Activated CD4-positive, alpha-beta T cell treated with anti-CD3 and anti-CD28 coated beads, Interleukin-2, amount 50 U/mL, for 1 hour (primary cell): ENCODE measurements at regions not wholly inside any gene's neighbourhood (a gene's known extent, or its start where the extent isn't known, plus 50 kb on each side); places are given as distances from the start of the nearest gene placed in this dataset.

ENCODE experiments used
- DNase-seq: peaks from one replicate; pipeline ENCODE4 v3.0.0-alpha.2; 2020

DNA sequence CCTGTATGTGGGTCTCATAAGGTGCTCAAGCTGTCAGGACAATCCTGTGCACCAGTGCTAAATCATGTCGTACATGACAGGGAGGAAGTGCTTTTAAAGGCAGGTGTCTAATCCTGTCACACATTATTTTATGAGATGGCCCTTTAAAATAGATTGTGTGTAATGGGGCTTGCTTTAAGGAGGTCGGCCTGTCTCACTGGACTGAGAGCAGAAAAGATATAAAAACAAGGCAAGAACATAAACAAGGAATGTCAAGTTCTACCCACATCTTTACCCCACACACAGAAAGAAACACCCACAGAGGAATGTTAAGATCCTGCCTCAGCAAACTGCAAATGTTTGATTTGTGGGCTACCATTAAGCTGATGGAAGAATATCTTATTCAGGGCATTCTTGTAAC, 279.0 kb downstream of the FOXA2 start:
- no peak for DNase-seq

DNA sequence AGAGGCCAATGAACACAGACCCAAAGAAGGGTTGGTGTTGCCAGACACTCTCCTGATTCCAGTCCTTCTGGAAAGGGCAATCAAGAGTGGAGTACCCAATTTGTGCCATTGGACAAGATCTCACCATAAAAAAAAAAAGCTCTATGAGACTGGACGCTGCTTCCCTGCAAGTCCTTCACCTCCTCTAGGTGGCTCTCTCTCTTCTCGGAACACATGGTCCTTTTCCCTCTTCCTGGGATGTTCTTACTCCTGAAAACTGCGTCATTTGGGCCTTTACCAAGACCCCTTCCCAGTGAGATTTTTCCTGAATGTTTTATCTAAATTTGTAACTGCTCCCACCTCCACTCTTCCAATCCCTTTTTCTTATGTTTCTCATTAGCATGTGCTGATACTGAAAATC, 280.8 kb downstream of the FOXA2 start:
- no peak for DNase-seq

DNA sequence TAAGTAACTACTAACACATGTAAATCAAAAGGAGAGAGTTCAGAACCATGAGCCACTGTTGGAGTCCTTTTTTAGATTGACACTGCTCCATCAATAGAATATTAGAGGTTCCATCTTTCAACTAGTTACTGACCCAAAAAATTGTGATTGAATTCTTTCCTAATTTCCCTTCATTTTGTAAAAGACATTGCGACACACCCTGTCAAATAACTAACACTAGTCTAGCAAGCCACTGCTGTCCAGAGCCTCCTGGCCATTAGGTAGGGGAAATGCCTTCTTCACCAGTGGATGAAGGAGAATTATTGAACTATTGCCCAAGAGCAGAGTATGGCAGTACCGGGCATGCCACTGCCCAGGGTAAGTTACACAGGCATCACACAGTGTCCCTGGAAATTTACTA, 282.3 kb downstream of the FOXA2 start:
- DNase-seq: no peak

DNA sequence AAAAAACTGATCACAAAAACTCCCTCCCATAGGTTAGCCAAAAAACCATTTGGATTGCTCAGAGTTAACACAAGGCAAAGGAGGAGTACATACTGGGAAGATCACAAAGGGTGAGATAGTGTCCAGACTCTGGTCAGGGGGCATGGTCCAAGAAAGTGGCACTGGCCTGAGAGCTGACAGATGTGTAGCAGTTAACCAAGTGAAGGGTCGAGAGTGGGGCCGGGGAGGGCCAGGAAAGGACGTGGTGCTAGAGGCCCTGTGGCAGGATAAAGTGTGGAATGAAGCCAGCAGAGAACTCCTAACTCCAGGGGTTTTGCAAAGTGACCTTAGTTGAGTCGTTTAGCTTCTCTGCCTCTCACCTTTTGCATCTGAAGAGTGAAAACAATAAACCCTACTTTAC, 290.5 kb downstream of the FOXA2 start:
- DNase-seq: no peak

DNA sequence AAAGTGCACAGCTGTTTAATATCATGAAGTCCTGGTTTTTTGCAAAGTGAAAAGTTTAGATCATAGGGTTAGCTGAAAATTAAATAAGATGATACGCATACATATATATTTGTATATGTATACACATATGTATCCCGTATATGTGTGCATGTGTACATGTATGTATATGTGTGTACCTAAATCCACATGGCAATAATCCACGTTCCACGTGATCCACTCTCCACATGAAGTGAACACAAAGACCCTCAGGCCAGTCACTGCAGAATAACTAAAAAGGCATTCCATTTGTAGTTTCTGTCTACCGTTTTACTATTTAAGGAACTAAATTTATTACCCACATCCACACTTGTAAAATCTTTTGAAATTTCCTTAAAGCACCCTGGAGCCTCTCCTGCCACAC, 294.9 kb downstream of the FOXA2 start:
- no peak for DNase-seq

DNA sequence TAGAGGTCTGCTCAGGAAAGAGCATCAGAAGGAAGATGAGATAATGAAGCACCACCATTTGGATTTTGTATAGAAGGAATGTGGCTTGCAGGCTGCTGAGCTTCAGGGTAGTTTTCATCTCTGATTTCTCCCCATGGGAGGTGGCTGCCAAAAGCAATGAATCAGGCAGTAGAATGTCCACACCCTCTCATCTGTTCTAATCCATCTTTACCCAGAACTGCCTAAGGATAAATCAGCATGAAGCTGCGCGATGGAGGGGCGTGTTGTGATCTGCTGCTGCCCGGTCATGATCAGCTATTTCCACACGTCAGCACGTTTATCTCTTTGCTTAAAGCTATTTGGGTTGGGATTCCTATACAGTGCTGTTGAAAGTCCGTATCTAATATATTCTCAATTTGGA, 295.4 kb downstream of the FOXA2 start:
- no peak for DNase-seq

DNA sequence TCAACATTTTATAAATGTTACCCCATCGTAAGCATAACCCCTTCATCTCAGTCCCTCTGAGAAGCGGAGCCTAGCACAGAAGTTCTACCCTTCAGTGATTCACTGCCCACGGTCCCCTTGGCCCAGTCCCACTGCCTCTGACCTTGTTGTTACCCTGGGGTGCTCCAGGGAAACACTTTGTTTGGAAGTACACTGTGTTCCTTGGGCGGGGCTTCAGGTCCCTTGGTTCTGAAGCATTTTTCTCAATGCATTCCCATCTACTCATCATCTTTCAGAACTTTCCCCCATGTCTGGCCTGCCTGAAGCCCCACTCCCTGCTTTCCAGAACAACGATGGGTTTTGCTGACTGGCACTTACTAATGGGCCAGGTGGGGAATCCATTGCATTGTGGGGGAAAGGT, 296.2 kb downstream of the FOXA2 start:
- no peak for DNase-seq

DNA sequence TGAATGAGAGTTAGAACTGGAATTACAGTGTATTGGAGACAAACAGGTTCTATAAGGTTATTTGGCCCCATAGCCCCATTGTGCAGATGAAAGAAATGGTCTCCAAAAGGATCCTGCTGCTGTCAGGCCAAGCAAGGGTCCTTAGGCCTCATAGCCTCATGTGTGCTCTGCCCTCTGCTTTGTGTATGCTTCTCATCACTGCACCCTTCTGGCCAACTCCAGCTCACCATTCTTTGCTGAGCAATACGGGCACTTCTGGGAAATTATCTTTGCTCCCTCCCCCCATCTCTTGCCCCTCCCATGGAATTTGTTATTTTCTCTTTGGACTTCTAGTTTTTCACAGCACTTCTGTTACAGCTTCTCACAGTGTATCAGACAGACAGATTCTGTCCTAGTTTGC, 298.8 kb downstream of the FOXA2 start:
- no peak for DNase-seq

DNA sequence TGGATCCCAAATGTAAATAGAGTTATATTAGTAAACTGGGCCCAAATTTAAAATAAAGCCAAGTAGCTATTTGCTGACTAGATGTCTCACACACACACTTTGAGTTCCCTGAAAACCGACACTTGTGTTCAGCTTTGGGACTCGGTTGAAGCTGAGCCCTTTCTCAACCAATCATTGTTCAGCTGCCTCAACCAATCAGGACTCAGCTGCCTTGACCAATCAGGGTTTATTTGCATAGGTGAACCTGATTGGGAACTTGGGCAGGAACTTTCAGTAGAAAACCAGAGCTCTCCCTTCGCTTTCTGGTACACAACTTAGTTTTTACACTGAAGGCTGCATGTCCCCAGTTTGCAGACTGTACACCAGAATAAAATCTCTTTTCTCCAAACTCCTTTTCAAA, 301.7 kb downstream of the FOXA2 start:
- no peak for DNase-seq

DNA sequence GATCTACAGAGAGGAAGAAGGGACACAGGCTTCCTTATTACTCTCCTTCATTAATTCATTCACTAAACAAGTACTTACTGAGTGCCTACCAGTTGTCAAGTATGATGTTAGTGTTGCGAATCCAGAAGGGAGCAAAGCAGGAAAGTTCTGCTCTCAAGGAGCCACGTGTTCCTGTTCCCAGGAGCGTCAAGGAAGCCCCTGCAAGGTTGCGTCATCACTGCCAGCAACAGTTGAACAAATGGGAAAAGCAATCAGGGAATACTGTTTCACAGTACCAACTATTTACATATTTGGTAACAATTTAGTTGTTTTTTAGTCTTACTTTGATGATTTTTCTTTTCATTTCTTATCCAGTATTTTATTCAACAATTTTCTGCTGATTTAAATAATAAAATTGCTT, 310.0 kb downstream of the FOXA2 start:
- no peak for DNase-seq

DNA sequence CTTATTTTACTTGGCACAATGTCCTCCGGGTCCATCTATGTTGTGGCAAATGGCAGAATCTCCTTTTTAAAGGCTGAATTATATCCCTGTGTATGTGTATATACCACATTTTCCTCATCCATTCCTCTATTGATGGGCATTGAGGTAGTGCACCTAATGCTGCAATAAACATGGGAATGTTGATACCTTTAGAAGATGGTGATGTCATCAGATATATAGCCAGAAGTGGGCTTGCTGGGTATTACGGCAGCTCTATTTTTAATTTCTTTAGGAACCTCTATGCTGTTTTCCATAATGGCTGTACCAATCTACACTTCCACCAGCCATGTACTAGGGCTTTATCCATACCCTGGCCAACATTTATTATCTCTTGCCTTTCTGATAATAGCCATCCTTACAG, 315.7 kb downstream of the FOXA2 start:
- DNase-seq: no peak

DNA sequence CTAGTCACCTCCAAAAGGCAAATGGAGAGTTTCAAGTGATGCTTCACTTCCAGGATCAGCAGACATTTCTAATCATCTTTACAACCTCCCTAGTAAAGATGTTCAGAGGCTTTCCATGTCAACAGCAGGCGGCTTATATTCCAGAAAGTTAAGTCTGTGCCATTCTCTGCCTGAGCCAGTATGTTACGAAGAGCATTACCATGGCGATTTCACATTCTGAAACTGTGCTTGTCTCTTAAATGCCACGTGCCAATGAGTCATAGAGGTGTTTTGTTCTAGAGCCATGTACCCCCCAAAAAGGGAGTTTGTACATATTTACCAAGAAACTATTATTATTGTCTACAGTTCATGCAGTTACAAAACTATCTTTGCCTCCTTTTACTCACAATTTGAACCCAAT, 319.5 kb downstream of the FOXA2 start:
- DNase-seq: no peak

DNA sequence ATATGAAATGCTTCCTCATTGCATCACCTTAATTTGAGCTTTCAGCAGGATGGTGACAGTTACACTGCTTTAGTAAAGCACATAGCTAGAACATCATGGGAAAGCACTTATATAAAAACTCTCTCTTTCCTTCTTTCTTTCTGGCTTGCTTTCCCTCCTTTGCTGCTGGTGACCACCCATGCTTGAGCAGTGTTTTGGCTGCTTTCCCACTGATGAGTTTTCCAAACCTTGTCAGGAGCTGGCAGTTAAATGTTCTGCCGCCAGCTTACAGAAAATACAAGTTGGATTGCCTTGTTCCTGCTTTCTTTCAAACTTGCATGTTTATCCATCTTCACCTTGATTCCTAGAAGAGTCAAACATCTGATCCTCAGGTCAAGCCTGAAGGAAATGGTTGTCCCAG, 323.9 kb downstream of the FOXA2 start:
- DNase-seq: no peak

DNA sequence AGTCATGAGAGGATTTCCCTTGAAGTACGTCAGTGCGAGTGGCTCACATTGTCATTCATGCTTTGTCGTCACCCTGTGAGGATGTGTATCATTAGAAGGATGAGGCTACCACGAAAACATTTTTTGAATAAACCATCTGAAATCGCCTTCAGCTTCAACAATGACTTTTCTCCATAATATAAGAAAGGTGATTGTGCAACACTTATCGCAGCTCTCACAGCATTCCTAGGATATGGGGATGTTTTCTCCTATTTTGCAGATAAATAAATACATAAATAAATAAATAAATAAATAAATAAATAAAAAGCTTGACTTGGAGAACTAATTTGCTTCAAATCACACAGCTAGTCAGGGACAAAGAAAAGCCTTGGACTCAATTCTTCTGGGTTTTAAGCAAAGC, 326.5 kb downstream of the FOXA2 start:
- no peak for DNase-seq

DNA sequence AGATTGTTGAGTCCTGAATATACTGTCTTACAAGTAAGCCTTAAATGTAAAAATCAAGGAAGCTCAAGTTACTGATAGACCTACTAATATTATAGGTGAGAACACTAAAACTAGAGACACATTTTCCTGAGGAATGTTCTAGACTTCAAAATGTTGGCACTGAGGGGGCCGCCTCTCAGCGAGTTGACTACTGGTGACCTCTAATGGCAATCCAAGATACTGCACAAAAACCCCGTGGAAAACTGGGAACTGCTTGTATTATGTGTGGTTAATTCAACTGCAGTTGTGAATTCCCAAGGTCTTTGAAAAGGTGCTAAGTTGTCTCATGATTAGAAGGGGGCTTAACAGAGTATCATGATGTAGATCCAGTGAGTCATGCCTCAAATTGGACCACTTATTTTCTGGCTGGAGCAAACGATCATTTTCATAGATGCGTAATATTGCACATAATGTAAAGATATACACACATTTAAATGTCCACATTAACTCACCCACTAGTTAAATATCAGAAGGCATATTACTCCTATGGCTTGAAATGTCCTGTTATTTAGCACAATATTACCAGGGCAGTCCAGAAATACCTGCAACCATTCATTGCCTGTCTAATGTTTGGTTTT, 336.2 kb downstream of the FOXA2 start:
- DNase-seq: no peak

DNA sequence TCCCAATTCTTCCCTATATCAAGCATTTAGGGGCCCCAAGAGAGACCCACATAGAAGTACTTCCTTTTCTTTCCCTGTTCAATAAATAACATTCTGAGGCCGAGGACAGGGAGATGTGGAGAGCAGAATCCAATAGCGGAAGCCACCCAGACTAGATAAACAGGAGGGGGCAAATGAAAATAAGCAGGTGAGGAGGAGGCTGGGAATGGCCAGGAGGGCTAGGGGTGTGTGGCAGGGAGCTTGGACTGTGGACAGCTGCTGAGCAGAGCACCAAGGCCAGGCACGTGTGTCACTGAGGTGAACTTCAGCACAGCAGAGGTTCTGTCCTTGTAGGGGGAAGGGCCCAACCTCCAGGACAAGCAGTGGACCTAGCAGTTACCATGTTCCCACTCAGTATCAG, 339.2 kb downstream of the FOXA2 start:
- DNase-seq: no peak

DNA sequence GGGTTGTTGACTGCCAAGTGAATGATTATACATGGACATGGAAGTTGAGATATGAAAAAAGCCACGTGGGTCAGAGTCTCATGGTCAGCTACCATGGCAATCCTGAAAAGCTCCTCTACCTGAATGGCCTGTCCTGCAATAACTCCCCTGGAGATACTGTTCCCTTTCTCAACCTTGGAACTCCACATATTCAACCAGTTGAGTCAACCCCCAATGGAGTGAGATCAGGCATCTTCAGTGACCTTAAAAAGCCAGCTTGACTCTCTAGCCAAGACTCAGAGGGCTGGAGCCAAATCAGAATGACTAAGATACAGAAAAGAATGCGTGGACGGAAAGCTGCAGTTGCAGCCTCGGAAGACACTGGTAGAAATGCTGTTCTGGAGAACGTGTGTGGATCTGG, 341.3 kb downstream of the FOXA2 start:
- DNase-seq: no peak

DNA sequence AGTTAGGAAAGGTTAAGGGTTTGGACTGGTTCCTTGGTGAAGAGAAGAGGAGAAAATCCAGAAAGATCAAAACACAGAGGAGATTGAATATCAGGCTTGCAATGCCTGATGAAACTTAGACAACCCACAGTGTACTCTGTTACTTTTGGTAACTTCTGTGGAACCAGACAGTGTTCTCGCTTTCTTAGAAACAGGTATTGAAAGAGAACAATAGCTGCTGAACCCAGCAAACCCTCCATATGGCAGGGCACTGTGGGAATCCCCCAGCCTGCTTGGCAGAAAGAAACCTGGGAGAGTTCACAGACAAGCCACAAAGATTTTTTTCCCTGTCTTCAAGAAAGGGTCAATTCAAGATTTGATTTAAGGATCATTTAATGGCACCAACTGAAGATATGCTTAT, 342.8 kb downstream of the FOXA2 start:
- DNase-seq: no peak

DNA sequence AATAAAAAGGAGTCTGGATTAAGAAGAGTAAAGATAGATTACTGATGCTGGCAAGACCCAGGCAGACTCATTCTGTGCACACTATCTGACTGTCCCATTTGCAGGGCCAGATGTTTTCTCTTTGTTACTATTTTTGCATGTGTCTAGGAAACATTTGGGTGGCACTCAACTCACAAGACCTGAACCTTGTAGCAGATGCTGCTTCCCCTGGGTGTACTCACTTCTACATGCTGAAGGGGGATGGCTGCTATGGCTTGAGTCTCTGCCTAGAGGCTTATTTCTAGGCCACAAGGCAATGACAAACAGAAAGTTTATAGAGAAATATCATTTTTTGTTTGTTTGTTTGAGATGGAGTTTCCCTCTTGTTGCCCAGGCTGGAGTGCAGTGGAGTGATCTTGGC, 351.4 kb downstream of the FOXA2 start:
- no peak for DNase-seq

DNA sequence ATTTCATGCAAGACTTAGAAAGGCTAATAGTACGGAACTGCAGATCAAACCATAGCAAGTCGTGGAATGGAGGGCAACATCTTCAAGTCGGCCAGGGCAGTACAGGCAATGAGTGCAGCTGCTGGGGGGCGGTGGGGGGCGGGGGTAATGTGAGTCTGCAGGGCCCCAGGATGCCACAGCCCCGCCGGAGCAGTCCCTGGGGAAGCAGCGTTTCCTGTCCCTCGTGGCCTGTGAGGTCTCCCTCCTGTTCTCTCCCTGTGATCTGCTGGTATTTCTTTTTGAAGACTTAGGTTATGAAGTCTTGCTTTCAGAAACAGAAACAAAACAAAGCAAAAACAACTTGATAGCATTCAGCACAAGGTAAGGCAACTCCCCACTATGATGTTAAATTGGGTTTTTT, 351.9 kb downstream of the FOXA2 start:
- no peak for DNase-seq

DNA sequence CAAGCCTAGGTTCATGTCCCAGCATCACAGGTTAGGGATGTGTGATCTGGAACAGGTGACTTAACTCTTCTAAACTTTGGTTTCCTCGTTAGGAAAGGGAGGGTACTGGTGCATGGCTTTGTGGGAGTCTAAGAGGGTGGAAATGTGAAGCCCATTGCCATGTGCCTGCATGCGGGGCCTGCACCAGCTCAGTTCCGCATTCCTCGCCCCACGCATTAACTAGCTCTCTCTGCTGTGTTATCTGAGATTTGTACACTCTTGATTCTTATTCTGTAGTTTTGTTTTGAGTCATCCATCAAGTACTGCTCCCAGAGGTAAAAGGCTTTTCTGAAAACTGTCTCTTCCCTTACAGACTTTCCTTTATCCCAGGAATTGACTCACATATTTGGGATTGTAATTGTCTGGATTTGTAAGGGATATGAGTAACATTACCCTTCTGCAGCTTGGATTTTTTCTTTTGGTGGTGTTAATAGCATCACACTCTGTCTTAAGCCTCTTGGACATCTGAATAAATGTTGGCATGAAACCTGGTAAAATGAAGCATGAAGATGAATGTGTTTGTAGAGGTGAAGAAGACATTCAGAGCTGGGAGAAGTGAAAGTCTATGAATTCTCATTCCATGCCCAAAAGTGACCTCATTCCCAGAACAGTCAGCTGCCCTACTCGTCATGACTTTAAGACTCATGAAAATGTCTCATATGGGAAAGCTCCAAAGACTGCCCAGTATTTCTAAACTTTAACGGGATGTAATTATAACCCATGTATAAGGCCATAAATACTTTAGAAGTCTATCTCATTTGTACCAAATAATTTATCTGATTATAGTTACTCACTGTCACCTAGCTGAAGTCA, 357.3 kb downstream of the FOXA2 start:
- no peak for DNase-seq

DNA sequence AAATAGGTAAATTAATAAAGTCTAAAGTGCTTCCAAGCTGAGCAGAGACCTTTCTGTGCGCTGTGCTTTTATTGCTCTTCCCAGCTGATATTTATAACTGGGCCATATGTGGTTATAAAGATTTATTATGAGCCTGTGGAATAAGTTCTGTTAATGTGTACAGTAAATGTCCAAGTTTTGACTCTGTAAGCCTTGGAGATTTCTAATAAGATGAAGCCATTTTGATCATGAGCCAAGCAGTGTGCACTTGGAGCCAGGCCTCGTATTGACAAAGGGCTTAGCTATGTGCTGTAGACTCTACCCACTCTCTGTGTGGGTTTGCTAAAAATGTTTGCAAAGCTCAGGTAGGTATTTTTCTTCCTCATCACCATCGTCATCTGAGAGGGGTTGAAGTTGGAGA, 361.1 kb downstream of the FOXA2 start:
- no peak for DNase-seq

DNA sequence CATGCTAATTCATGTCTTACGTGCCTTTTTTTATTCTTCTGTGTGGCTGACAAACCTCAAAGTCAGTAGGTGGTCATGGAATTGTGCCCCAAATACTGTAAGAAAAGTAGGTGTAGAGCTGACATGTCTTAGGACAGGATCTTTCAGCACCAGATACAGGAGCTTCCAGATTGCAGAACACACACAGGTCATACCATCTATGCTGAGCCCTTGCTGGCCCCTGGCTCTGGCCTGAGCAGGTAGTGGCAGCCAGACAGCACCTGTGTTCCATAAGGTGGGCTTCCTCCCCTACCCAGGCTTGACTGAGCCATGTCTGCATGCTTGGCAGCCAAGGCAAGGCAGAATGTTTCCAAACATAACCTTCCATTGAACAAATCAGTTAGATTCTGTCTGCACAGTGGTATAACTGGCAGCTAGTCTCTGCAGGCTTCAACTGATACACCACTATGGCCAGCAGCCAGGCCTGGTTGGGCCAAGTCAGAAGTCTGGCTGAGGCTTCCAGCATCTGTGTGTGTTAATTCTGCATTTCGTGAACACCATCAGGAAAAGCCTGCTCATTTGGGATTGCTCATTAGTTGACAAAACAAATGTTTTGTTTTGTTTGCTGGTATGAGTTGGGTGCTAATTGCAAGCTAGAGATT, 366.5 kb downstream of the FOXA2 start:
- no peak for DNase-seq

DNA sequence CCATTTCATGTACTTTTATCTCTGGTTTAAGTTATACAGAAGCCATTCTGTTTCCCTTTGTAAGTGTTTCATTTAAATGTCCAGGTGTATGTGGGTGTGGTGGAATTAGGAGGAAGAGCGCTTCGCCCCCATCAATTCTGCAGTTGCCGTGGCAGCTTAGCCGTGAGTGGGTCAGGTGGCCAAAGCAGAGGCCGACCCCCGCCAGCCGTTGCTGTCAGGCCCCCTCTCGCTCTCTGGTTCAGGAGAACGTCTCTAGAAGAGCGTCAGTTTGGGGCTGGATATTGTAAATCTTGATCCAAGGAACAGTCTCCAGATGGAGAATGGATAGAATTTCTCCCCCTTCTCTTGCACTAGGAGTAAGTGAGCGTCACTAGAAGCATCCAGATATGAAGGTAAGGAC, 367.4 kb downstream of the FOXA2 start:
- DNase-seq: no peak

DNA sequence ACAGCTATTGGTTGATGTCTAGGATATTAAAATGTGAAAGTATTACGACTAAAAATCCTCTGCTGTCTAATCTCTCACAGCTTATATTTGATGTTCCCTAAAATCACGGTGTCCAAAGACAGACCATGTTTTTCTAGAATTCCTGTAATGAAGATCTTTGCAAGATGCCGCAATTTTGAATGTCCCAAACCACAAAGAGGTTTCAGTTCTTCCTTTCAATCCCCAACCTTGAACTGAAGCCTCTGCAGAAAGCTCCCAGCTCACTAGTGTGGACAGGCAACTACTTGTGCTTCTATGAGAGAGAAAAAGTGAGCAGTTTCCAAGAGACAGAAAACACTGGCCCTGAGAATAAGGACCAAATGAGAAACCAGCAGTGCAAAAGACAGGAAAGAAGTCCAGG, 370.1 kb downstream of the FOXA2 start:
- no peak for DNase-seq
